ENCODE measurements at regions not wholly inside any gene's neighbourhood (a gene's known extent, or its start where the extent isn't known, plus 50 kb on each side); places are given as distances from the start of the nearest gene placed in this dataset.

- TF ChIP-seq CTCF (IDR thresholded peaks at IDR 0.05) (no peak), POLR2A (IDR thresholded peaks at IDR 0.05) (no peak), POLR2AphosphoS5 (IDR thresholded peaks at IDR 0.05; ENCODE audit: insufficient read depth in 1 of 2, low read depth in 1 of 2) (no peak)
Observed at GRCh38 chr2:64345998-64346397, 108.0 kb upstream of the LGALSL start.
